Thoracic aorta (tissue), 2 donors: ENCODE measurements at regions not wholly inside any gene's neighbourhood (a gene's known extent, or its start where the extent isn't known, plus 50 kb on each side); places are given as distances from the start of the nearest gene placed in this dataset.

Experiments used
- ATAC-seq: fragments of 150-250 bp; one replicate; pipeline ENCODE4 v1.8.0; 2017; ENCODE audit warnings: low read depth; ENCODE audit not compliant: insufficient number of reproducible peaks, low FRiP score
- DNase-seq: peaks from one replicate; pipeline ENCODE4 v3.0.0-alpha.2; 2020; ENCODE audit warnings: low spot score
- H3K27ac ChIP-seq, 2 donors: fragments of 200-600 bp; sonication (generic); 1 replicate in 1 of 2; 2 replicates in 1 of 2; pipeline ENCODE4 v1.5.1; 2016; ENCODE audit warnings: mild to moderate bottlenecking in 2 of 2, moderate library complexity in 2 of 2
- H3K27me3 ChIP-seq: fragments of 200-600 bp; sonication (generic); replicated peaks from 2 replicates; pipeline ENCODE4 v1.6.0; 2016; ENCODE audit warnings: mild to moderate bottlenecking; ENCODE audit not compliant: insufficient read depth
- H3K36me3 ChIP-seq: fragments of 200-600 bp; sonication (generic); one replicate; pipeline ENCODE4 v1.5.1; 2016
- H3K4me1 ChIP-seq, 2 donors: fragments of 200-600 bp; sonication (generic); 1 replicate in 1 of 2; 2 replicates in 1 of 2; pipeline versions ENCODE4 v1.5.1 to v1.6.0; 2016; ENCODE audit warnings: low read depth in 2 of 2, mild to moderate bottlenecking in 1 of 2; ENCODE audit not compliant: control insufficient read depth in 1 of 2
- H3K4me3 ChIP-seq: fragments of 200-600 bp; sonication (generic); 2 replicates; pipeline ENCODE4 v1.5.1; 2016; ENCODE audit warnings: mild to moderate bottlenecking
- H3K9me3 ChIP-seq: fragments of 200-600 bp; sonication (generic); 2 replicates; pipeline ENCODE4 v1.5.1; 2016
- TF ChIP-seq, protein P1 (sequence below): fragments of 200-600 bp; sonication (generic); IDR thresholded peaks from one replicate; pipeline ENCODE4 v1.5.1; 2019; ENCODE audit warnings: antibody characterized with exemption

DNA sequence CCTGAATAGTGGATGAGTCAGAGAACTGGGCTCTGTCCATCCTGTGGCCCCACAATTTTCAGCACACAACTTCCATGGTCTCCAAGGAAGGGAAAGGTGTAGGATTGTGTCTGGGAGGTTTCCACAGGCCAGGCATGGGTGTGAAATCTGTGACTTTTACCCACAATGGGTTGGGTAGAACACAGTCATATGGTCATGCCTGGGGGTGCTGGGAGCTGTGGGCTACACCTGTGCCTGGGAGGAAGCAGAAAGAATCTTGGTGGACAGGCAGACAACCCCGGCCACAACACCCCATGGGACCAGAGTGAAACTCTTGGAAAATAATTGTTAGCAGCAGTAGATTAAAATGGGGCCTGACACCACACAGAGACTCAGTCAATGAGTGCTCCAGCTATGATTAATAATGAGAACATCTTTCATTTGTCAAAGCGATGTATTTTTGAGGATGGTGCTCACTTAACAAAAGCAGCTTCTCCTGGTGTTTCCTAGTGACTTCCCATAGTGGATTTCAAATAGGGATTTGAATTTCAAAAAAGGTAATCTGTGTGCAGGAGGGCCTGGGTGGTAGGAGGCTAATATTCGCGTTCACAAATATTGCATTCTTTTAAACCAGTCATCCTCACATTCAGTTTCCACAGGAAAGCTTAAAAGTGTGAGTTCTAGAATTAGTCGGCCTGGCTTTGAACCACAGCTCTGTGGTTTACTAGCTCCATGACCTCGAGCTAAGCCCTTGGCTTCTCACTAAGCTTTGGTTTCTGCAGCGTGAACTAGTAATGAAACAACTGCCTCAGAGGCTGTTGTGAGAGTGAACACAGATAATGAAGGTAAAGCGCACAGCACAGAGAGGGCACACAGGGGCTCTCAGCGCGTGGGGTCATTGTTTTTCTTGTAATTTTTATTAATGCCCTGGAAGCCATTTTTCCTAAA lies 89.3 kb upstream of the UQCRFS1 start:
- no peak overlapping the region for H3K4me3 ChIP-seq
- no peaks in the 10 kb centered on the region for H3K9me3 ChIP-seq
- H3K36me3 ChIP-seq = no peaks in the 10 kb centered on the region
- no peak overlapping the region for H3K27ac ChIP-seq
- no peaks in the 10 kb centered on the region for H3K27me3 ChIP-seq
- ATAC-seq (no peak), DNase-seq (no peak)
- TF ChIP-seq, protein P1, sequence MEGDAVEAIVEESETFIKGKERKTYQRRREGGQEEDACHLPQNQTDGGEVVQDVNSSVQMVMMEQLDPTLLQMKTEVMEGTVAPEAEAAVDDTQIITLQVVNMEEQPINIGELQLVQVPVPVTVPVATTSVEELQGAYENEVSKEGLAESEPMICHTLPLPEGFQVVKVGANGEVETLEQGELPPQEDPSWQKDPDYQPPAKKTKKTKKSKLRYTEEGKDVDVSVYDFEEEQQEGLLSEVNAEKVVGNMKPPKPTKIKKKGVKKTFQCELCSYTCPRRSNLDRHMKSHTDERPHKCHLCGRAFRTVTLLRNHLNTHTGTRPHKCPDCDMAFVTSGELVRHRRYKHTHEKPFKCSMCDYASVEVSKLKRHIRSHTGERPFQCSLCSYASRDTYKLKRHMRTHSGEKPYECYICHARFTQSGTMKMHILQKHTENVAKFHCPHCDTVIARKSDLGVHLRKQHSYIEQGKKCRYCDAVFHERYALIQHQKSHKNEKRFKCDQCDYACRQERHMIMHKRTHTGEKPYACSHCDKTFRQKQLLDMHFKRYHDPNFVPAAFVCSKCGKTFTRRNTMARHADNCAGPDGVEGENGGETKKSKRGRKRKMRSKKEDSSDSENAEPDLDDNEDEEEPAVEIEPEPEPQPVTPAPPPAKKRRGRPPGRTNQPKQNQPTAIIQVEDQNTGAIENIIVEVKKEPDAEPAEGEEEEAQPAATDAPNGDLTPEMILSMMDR = no peak
- no peaks in the 10 kb centered on the region for H3K4me1 ChIP-seq

DNA sequence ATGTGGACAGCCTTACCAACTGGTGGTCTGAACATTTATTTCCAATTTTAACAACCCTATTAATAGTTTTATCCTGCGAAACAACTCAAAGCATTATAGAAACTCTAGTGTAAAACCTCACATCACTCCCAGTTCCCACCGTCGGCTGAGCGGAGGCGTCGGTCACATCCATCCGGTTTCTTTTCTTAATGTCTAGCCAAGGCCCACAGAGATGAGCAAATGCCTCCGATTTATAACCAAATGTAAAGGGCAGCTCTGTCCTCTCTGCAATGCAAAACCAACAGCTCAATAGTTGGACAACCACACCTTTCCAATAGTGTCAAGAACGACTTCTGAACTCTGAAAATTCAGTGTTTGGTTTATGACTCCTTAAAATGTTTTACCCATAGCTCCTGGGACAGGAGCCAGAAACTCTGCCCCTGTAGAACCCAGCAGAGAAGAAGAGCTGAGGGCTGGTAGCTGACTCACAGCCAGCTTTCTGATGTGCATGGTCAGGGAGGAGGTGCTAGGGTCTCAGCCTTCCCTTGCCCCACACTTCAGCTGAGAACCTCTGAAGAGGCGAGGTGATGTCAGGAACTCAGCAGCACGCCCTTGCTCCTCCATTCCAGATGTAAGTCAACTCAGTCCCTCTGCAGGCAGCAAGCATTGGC lies 90.2 kb upstream of the UQCRFS1 start:
- Histone ChIP-seq H3K27ac (no peak overlapping the region), H3K36me3 (no peaks in the 10 kb centered on the region), H3K4me3 (no peak overlapping the region), H3K27me3 (no peaks in the 10 kb centered on the region), H3K9me3 (no peaks in the 10 kb centered on the region), H3K4me1 (no peaks in the 10 kb centered on the region)
- no peak for DNase-seq
- TF ChIP-seq, protein P1 = no peak
- no peak for ATAC-seq

DNA sequence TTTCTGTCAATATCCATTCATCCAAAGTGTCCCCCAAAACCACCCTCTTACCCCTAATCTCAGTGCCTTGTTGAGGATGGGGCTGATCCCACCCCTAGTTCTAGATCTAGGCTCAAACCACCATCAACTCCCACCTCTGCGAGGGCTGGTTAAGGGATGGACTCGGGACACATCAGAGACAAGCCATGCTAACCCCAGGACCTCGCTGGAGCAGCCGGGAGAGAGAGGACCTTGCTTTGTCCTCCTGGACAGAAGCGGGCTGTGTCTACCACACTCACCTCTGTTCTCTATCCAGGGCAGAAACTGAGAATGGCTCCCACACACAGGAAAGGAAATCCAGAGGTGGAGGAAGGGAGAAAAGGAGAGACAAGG lies 90.8 kb upstream of the UQCRFS1 start:
- no peaks in the 10 kb centered on the region for H3K4me1 ChIP-seq

DNA sequence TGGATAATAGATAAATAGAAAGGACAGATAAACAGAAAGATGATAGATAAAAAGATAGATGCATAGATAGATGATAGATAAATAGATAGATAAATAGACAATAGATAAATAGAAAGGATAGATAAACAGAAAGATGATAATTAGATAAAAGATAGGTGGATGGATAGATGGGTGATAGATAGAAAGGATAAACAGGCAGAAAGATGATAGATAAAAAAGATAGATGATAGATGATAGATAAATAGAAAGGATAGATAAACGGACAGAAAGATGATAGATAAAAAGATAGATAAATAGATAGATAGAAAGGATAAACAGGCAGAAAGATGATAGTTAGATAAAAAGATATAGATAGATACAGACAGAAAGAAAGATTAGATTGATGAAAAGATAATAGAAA lies 92.3 kb upstream of the UQCRFS1 start:
- Histone ChIP-seq H3K27ac (no peak overlapping the region), H3K36me3 (no peaks in the 10 kb centered on the region), H3K9me3 (no peaks in the 10 kb centered on the region), H3K4me1 (no peaks in the 10 kb centered on the region), H3K27me3 (no peaks in the 10 kb centered on the region), H3K4me3 (no peak overlapping the region)
- DNase-seq (no peak), ATAC-seq (no peak)
- TF ChIP-seq, protein P1 = no peak

More for the DNA sequence above, 90.8 kb upstream of the UQCRFS1 start:
- H3K9me3 ChIP-seq = no peaks in the 10 kb centered on the region
- H3K27ac ChIP-seq = no peak overlapping the region
- H3K4me3 ChIP-seq = no peak overlapping the region
- DNase-seq (no peak), ATAC-seq (no peak)
- no peaks in the 10 kb centered on the region for H3K36me3 ChIP-seq
- H3K27me3 ChIP-seq = no peaks in the 10 kb centered on the region
- TF ChIP-seq, protein P1 = no peak

DNA sequence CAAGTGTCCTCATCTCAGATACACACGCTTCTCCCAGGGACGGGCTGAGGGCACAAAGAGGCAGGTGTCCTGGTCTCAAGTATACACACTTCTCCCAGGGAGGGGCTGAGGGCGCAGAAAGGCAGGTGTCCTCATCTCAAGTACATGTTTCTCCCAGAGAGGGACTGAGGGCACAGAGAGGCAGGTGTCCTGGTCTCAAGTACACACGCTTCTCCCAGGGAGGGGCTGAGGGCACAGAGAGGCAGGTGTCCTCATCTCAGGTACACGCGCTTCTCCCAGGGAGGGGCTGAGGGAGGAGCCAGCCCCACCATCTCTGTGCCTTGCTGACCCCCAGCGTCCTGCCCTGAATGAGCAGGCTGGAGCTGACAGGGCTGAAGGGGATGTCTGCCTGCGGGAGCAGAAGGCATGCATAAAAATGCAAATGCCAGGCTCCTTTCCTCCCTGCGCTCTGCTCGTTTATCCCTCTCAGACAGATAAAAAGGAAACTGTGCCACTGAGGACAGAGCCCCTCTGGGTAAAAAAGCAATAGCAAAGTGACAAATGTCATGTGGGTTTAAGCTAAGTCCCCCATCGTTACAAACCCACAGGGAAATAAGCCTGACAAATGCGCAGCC lies 96.1 kb upstream of the UQCRFS1 start:
- Histone ChIP-seq H3K4me3 (no peak overlapping the region), H3K27me3 (no peaks in the 10 kb centered on the region), H3K27ac (no peak overlapping the region), H3K9me3 (no peaks in the 10 kb centered on the region), H3K36me3 (no peaks in the 10 kb centered on the region), H3K4me1 (no peaks in the 10 kb centered on the region)
- DNase-seq = no peak
- TF ChIP-seq, protein P1 = no peak
- ATAC-seq = no peak
